ENCODE measurements at regions not wholly inside any gene's neighbourhood (a gene's known extent, or its start where the extent isn't known, plus 50 kb on each side); places are given as distances from the start of the nearest gene placed in this dataset.
"Not testable (repeated sequence)": the region's sequence is repeated elsewhere in the genome, so short reads cannot be mapped to it uniquely, and the experiment has no call there.

DNA sequence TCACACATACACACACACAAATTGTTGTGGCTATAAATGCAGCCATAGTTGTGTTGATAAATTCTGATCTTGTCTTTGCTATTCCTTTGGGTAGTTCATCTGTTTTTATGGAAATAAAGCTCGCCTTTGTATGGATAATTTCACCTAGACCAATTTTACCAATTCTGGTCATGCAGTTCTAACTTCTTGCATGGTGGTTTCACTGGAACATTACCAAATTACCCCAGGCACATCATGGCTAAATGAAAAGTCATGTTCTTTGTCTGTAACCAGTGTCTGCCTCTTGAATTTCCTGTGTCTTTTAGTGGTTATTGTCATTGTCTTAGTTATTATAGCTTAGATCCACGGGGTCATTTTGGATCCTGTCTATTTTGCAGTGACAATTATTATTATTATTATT lies 50.3 kb upstream of the TMC1 start:
- Mint-ChIP-seq H3K27ac (no peak overlapping the region), H3K27me3 (no peaks in the 10 kb centered on the region), H3K4me3 (no peak overlapping the region), H3K4me1 (peaks cover 21% of the 10 kb centered on the region), H3K36me3 (ENCODE audit: low read depth) (peaks cover 2% of the 10 kb centered on the region), H3K9me3 (peaks cover 6% of the 10 kb centered on the region)
- ChIA-PET CTCF (no interaction called here), POLR2A (no interaction called here)
- DNase-seq: no peak

DNA sequence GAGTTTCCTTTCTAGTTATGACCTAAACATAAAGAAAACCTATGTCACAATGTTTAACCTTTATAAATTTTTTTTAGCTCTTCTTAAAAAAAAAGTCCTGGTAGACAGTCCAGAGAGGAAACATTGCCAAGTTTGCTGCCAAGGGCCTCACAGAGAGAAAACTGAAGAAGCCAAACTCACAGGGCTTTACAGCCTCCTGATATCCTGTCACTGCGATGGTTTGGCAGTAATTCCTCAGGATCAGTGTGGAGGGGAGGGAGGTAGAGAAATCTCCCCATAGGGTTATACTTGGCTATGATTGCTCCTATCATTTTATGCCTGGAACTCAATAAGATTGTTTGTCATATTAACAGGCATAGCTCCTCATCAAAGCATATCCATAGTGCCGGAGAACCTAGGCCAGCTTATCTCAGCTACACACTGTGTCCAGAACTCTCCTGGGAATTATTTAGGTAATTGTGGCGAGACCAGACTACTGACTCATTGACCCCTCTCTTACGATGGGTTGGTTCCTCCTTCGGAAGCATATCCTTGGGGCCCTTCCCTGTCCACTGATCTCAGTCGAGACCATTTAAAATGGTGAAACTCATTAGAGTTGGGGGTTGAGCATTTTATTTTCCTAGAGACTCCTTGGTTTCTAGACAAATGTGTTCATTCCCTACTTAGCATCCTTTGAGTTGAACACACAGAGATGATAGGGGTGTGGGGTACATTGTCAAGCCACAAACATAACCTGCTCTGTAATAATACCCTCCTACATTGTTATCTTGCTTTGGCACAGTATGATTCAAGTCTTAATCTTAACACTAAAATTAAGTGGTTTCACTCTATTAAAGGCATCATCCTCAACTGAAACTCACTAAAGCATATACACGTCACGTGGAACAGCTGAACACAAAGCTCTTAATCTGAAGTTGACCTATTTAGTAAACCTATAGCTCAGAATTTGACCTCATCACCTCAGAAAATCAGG lies 53.4 kb upstream of the TMC1 start:
- H3K9me3 Mint-ChIP-seq: peaks cover 4% of the 10 kb centered on the region
- CTCF ChIA-PET: no interaction called here
- H3K4me1 Mint-ChIP-seq: peaks cover 17% of the 10 kb centered on the region
- H3K27me3 Mint-ChIP-seq: no peaks in the 10 kb centered on the region
- no peak for DNase-seq
- H3K27ac Mint-ChIP-seq: no peak overlapping the region
- H3K36me3 Mint-ChIP-seq (ENCODE audit: low read depth): peaks cover 2% of the 10 kb centered on the region
- no peak overlapping the region for H3K4me3 Mint-ChIP-seq
- POLR2A ChIA-PET: no interaction called here

DNA sequence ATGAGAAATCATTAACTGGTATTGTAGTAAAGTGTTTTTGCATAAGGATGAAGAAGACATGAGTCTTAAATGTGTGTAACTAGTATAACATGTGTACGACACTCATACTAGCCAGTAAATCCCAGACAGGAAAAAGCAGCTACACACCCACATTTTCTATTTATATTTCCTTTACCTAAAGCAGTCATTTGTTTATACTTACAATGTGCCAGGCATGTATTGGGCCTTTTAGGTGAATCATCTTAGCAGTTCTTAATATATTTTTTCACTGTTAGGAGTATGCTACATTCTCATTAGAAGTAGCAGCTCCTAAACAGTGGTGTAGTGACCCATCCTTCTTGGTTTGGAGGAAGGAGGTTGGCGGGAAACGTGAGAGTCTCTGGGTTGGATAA lies 55.8 kb upstream of the TMC1 start:
- DNase-seq: no peak
- CTCF ChIA-PET: interaction anchor here (1.1 to 1.4 kb wide), 3 partner anchors 16 to 128 kb away, joined by 3 to 4 read pairs (median 3); no protein-coding TSS in a partner anchor
- Mint-ChIP-seq H3K9me3 (no peaks in the 10 kb centered on the region), H3K4me1 (peaks cover 10% of the 10 kb centered on the region), H3K36me3 (ENCODE audit: low read depth) (no peaks in the 10 kb centered on the region), H3K27ac (no peak overlapping the region), H3K4me3 (no peak overlapping the region), H3K27me3 (no peaks in the 10 kb centered on the region)
- POLR2A ChIA-PET: no interaction called here

DNA sequence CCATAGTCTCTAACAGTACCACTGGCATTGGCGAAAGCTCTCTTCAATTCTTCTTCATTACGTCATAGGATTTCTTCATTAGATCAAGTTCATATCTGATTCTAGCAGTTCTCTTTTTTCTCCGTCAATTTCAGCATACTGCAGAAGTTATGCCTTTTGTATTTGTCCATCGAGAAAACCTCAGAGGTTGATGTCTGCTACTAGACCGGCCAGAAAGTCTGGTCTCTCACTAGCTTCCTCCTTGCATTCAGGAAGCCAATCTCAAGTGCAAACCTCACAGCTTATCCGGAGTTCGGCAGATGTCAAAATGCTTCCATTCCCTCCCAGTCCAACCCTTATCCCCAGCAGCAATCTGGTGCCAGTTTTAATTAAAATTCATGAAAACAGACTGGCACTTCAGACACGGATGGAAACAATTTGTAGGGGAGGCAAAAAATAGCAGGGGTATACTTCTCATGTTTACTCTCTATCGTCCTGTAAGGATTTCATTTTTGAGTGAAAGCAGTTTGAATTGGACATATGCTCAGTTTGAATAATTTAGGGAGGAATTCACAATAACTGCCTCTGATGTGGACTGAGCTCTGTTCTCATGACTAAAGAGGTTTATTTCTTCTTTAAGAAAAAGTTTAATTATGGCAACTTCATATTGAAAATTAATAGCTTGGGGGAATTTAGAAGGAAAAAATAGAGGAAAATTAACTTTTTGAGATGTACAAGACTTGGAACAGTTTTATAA lies 56.4 kb upstream of the TMC1 start:
- CTCF ChIA-PET: interaction anchor here (1.1 to 1.4 kb wide), 3 partner anchors 17 to 128 kb away, joined by 3 to 4 read pairs (median 3); no protein-coding TSS in a partner anchor
- H3K4me1 Mint-ChIP-seq: peaks cover 10% of the 10 kb centered on the region
- no peak overlapping the region for H3K27ac Mint-ChIP-seq
- POLR2A ChIA-PET: no interaction called here
- H3K9me3 Mint-ChIP-seq: no peaks in the 10 kb centered on the region
- DNase-seq: no peak
- no peaks in the 10 kb centered on the region for H3K36me3 Mint-ChIP-seq (ENCODE audit: low read depth)
- H3K27me3 Mint-ChIP-seq: no peaks in the 10 kb centered on the region
- no peak overlapping the region for H3K4me3 Mint-ChIP-seq

DNA sequence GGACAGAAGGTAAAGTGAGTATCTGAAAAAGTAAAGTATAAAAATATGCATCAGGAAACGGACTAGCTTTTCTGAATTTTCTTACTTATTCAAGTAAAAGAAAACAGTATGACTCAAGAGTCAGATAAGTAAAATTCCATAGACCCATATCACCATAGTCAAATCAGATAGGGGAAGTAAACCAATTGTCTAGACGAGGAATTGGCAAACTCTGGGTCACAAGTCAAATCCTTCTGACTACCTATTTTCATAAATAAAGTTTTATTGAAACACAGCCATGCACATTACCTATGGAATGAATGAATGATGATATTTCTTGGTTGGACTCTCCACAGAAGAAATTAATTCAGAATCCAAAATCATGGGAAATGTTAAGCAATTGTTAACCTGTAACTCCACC lies 59.1 kb upstream of the TMC1 start:
- Mint-ChIP-seq H3K36me3 (ENCODE audit: low read depth) (no peaks in the 10 kb centered on the region), H3K4me1 (peaks cover 15% of the 10 kb centered on the region), H3K9me3 (no peaks in the 10 kb centered on the region), H3K4me3 (no peak overlapping the region), H3K27me3 (no peaks in the 10 kb centered on the region), H3K27ac (no peak overlapping the region)
- ChIA-PET CTCF (no interaction called here), POLR2A (no interaction called here)
- no peak for DNase-seq

DNA sequence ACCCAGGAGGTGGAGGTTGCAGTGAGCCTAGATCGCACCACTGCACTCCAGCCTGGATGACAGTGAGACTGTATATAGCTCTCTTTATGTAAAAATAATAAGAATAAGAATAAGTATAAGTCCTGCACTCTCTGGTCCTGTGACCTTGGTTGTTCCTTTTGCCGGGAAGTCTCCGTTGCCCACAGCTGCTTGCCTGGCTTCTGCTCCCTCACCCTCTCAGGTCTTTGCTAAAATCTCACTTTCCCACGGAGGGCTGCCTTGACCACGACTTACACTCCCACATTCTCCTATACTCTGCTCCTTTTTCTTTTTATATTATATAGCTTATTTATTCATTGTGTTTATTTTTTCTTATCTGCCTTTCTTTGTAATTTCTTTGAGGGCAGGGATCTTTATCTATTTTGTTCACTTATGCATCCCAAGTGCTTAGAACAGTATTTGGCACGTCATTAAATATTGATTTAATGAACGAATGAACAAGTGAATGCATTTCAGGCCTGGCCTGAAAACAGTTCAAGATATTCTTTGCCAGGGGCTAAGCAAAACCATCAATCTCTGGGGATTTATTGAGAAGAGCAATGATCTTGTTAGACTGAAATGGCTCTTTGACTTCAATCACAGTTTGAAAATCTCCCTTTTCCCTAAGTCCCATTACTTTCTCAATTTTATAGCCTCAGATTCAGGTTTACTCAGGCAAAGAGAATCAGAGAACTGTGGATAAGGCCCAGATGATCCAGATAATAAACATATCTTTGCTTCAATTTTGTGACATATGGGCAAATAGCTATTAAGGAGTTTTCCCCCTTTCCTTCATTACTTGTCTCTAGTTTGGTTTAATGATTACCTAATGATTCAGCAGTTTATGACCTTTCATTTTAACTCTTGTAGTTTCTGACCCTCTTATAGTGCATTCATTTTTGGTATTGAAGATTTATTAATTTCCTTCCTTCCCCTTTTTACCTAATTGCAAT lies 60.8 kb upstream of the TMC1 start:
- peaks cover 15% of the 10 kb centered on the region for H3K4me1 Mint-ChIP-seq
- H3K27ac Mint-ChIP-seq: no peak overlapping the region
- H3K4me3 Mint-ChIP-seq: no peak overlapping the region
- ChIA-PET POLR2A (no interaction called here), CTCF (interaction anchor here (0.6 kb wide), 1 partner anchor 894 kb away, joined by 4 read pairs; no protein-coding TSS in a partner anchor)
- no peaks in the 10 kb centered on the region for H3K9me3 Mint-ChIP-seq
- no peak for DNase-seq
- H3K27me3 Mint-ChIP-seq: no peaks in the 10 kb centered on the region
- no peaks in the 10 kb centered on the region for H3K36me3 Mint-ChIP-seq (ENCODE audit: low read depth)

DNA sequence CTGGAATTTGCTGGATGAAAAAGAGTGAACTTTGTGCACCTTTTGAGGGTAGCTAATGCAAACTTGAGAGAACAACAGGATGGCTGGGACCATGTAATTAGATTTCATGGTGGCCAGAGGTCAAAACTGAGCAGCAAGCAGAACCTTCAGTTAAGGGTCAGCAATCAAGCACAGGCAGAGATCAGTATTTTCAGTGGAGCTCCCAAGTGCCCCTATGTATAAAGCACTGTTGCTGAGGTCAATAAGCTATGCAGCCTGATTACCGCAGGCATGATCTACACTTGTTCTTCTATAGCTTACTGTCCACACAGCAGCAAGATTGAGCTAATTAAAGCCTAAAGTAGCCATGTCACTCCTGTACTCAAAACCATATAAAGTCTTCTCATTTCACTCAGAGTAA lies 62.1 kb upstream of the TMC1 start:
- CTCF ChIA-PET: interaction anchor here (0.9 to 1.0 kb wide), 2 partner anchors 16 to 64 kb away, joined by 3 read pairs; no protein-coding TSS in a partner anchor
- Mint-ChIP-seq H3K9me3 (no peaks in the 10 kb centered on the region), H3K36me3 (ENCODE audit: low read depth) (no peaks in the 10 kb centered on the region), H3K27ac (no peak overlapping the region), H3K4me3 (no peak overlapping the region), H3K27me3 (no peaks in the 10 kb centered on the region), H3K4me1 (peaks cover 5% of the 10 kb centered on the region)
- DNase-seq: no peak
- POLR2A ChIA-PET: no interaction called here

DNA sequence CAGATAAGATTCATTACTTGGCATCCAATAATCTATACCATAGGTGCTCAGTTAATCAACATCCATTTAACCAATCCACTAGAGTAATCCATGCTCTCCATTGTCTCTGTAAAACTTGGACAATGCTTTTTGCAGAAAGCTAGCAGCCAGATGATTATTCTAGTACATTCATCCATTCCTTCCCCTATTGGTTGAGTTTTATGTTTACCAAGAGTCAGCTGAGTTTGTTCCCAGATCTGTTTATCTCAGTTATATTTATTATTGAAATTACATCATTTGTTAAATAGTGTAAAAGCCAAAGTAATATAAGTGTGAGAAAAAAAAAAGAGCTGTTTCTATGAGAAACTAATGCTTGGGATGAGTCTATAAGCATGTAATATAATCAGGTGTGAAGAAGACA lies 63.3 kb upstream of the TMC1 start:
- no peak for DNase-seq
- ChIA-PET CTCF (interaction anchor here (0.6 to 0.8 kb wide), 2 partner anchors 8 to 110 kb away, joined by 3 to 5 read pairs; no protein-coding TSS in a partner anchor), POLR2A (no interaction called here)
- Mint-ChIP-seq H3K27ac (no peak overlapping the region), H3K4me1 (peaks cover 5% of the 10 kb centered on the region), H3K27me3 (no peaks in the 10 kb centered on the region), H3K9me3 (no peaks in the 10 kb centered on the region), H3K36me3 (ENCODE audit: low read depth) (no peaks in the 10 kb centered on the region), H3K4me3 (no peak overlapping the region)

DNA sequence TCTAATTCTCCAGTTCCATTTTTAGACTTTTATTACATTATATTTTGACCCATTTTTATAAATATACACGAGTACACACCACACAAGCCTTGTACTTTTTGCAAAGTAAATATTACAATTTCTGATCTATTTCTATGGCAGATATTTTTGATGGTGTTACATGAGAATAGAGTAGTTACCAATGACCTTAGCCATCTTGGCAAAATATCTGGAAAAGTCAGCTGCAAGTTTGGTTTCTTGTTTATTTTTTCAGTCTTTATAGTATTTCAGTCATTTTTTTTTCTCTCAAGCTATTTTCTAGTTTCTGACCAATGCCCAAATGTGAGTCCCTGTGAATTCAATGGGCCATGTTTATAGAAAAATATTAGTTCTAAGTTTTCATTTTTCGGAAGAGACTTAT lies 64.0 kb upstream of the TMC1 start:
- POLR2A ChIA-PET: no interaction called here
- no peaks in the 10 kb centered on the region for H3K9me3 Mint-ChIP-seq
- no peak overlapping the region for H3K4me3 Mint-ChIP-seq
- H3K4me1 Mint-ChIP-seq: peaks cover 5% of the 10 kb centered on the region
- H3K27ac Mint-ChIP-seq: no peak overlapping the region
- DNase-seq: no peak
- H3K27me3 Mint-ChIP-seq: no peaks in the 10 kb centered on the region
- CTCF ChIA-PET: no interaction called here
- no peaks in the 10 kb centered on the region for H3K36me3 Mint-ChIP-seq (ENCODE audit: low read depth)

DNA sequence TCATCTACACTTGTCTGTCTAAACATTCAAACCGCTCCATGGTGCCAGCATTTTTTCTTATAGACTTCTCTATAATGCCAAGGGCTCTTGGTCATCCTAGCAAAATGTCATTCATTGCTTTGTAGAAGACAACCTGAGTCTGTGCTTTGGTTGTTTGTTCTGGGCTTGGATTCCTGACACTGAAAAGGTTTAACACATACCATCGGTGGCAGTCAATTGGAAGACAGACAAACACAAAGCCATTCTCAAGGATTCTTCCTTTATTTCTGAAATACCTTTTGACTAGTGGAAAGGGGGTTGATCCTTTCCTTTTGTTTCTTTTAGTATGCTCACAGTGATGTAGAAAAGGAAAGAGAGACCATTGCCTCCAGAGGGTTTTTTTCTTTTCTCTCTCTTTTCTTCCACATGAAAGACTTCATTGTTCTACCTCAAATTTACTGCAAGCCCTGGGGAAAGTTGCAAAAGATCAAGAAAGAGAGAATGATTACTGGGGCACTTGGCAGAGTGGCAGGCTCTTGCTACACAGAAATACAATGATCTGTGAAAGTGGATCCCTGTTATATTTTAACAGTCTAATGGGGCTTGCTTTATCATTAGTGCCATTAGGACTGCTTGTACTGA lies 66.4 kb upstream of the TMC1 start:
- H3K4me3 Mint-ChIP-seq: no peak overlapping the region
- no peaks in the 10 kb centered on the region for H3K27me3 Mint-ChIP-seq
- H3K4me1 Mint-ChIP-seq: peaks cover 5% of the 10 kb centered on the region
- POLR2A ChIA-PET: no interaction called here
- no peaks in the 10 kb centered on the region for H3K9me3 Mint-ChIP-seq
- H3K27ac Mint-ChIP-seq: no peak overlapping the region
- CTCF ChIA-PET: interaction anchor here (0.6 kb wide), 1 partner anchor 46 kb away, joined by 5 read pairs; no protein-coding TSS in a partner anchor
- DNase-seq: no peak
- no peaks in the 10 kb centered on the region for H3K36me3 Mint-ChIP-seq (ENCODE audit: low read depth)

DNA sequence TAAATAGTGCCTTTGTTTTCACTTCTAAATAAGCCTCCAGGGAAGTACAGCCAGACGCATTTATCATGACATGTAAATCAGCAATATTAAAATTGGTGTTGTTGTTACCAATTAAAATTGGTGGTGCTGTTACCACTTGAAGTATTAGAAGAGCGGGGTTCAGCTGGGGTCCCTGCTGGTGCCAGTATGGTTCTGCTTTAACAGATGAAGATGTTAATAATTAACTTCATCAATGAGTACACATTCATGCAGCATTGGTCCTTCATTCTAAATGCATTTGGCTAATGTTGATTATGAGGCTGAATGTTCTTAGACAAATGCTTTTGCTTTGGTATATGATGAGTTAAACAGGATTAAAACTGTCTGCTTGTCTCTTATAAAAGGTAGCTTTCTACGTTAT lies 67.6 kb upstream of the TMC1 start:
- ChIA-PET CTCF (interaction anchor here (1.2 kb wide), 1 partner anchor 121 kb away, joined by 3 read pairs; no protein-coding TSS in a partner anchor), POLR2A (no interaction called here)
- no peaks in the 10 kb centered on the region for H3K36me3 Mint-ChIP-seq (ENCODE audit: low read depth)
- H3K4me3 Mint-ChIP-seq: no peak overlapping the region
- H3K9me3 Mint-ChIP-seq: no peaks in the 10 kb centered on the region
- peaks cover 5% of the 10 kb centered on the region for H3K4me1 Mint-ChIP-seq
- DNase-seq: no peak
- no peak overlapping the region for H3K27ac Mint-ChIP-seq
- no peaks in the 10 kb centered on the region for H3K27me3 Mint-ChIP-seq

DNA sequence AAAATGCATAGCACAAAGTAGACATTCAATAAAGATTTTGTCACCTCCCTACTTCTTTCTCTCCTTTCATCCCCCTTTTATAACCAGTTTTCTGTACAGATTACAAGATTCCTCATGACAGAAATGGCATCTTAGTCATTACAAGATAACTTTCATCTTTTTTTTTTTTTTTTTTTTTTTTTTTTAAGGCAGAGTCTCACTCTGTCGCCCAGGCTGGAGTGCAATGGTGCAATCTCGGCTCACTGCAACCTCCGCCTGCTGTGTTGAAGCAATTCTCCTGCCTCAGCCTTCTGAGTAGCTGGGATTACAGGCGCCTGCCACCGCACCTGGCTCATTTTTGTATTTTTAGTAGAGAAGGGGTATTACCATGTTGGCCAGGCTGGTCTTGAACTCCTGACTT lies 75.2 kb upstream of the TMC1 start:
- H3K9me3 Mint-ChIP-seq; POLR2A ChIA-PET; H3K4me3 Mint-ChIP-seq; H3K27me3 Mint-ChIP-seq; H3K36me3 Mint-ChIP-seq (ENCODE audit: low read depth); DNase-seq; CTCF ChIA-PET; H3K27ac Mint-ChIP-seq: not testable (repeated sequence)
- H3K4me1 Mint-ChIP-seq: peaks cover 36% of the 10 kb centered on the region

Measured in activated CD4-positive, alpha-beta T cell treated with anti-CD3 and anti-CD28 coated beads, Interleukin-2, amount 10 ng/mL, durations not matched to agents 7 days and 5 days (primary cell).